ENCODE measurements at regions not wholly inside any gene's neighbourhood (a gene's known extent, or its start where the extent isn't known, plus 50 kb on each side); places are given as distances from the start of the nearest gene placed in this dataset.
"Not testable (repeated sequence)": the region's sequence is repeated elsewhere in the genome, so short reads cannot be mapped to it uniquely, and the experiment has no call there.

- H3K9ac ChIP-seq (ENCODE audit: low read length); POLR2A ChIA-PET; DNase-seq; H2AFZ ChIP-seq (ENCODE audit: insufficient read depth, low read depth, low read length, poor library complexity, severe bottlenecking); H3K4me1 ChIP-seq (ENCODE audit: control insufficient read depth in 2 of 2, insufficient read depth in 2 of 2, low read length in 2 of 2); H3K27ac ChIP-seq (ENCODE audit: low read length in 2 of 2); H3K4me2 ChIP-seq (replicated peaks; ENCODE audit: low read depth, low read length, poor library complexity, severe bottlenecking); H3K9me3 Mint-ChIP-seq (ENCODE audit: insufficient read depth); H3K36me3 ChIP-seq (replicated peaks in 1 of 2; ENCODE audit: control extremely low read depth in 1 of 2, control insufficient read depth in 1 of 2, extremely low read depth in 1 of 2, insufficient read depth in 2 of 2, low read length in 1 of 2); H3K4me1 Mint-ChIP-seq; H3K4me3 Mint-ChIP-seq; H3K79me2 ChIP-seq (ENCODE audit: control insufficient read depth, insufficient read depth, low read length); H3K27me3 ChIP-seq (replicated peaks in 1 of 4; ENCODE audit: control extremely low read depth in 1 of 4, control insufficient read depth in 3 of 4, insufficient read depth in 4 of 4, low read length in 3 of 4); H3K27ac Mint-ChIP-seq; ATAC-seq (ENCODE audit: low read depth); H3K4me3 ChIP-seq (ENCODE audit: control extremely low read depth in 1 of 5, extremely low read depth in 1 of 5, insufficient read depth in 1 of 5, low read depth in 2 of 5, low read length in 4 of 5); H4K20me1 ChIP-seq (ENCODE audit: control insufficient read depth, insufficient read depth, low read length, poor library complexity, severe bottlenecking); H3K9me3 ChIP-seq (ENCODE audit: control extremely low read depth in 1 of 3, control insufficient read depth in 2 of 3, insufficient read depth in 1 of 3, low read length in 2 of 3); H3K27me3 Mint-ChIP-seq; intact Hi-C loops (cut with micrococcal nuclease): not testable (repeated sequence)
- CTCF ChIA-PET: interaction anchor here (0.6 to 2.1 kb wide), 2 partner anchors 332 to 418 kb away, joined by 3 to 16 read pairs; no protein-coding TSS in a partner anchor
- 95% methylated on average over 7 of the region's 7 CpGs for WGBS (ENCODE audit: insufficient coverage)
Measured at GRCh38 chr15:77908752-77909111, 168.8 kb downstream of the TBC1D2B start.

DNA sequence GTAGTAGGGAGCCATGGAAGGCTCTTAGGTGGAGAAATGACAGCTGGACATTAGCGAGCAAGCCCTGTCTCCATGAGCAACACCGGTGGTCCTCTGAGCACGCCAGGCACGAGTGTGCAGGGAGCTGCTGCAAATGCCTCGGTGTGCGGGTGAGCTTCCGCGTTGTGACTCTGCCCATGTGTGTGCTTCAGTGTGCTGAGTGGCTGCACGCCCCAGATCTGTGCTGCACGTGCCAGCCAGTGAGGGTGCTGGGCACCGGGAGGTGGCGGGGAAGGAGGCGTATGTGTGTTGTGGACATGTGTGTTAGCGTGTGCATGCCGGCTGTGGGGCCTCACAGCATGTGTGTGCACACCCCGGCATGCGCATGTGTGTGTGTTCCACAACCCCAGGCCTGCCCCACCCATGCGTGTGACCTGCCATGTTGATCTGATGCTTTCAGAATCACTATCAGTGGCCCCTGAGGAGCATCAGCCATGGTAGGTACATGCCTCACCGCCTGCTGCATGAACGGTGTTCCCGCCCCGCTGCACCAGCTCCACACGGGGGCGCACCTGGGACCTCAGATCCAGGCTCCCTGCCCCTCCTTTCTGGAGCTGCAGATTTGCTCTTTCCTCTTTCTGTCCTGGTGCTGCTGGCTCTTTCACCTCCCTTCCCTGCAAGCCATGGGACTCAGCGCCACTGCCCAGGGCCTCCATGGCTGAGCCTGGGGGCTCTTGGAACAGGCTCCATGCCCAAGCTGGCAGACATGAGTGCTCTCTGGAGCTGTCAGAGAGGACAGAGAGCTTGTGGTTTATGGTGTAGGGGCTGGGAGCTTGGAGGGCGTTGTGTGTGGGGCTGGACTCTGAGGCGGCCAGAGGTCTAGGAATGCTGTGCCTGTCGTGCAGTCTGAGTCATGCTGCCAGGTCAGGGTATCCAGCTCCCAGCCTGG lies 169.4 kb downstream of the TBC1D2B start:
- no peaks in the 10 kb centered on the region for H3K36me3 ChIP-seq (replicated peaks in 1 of 2; ENCODE audit: control extremely low read depth in 1 of 2, control insufficient read depth in 1 of 2, extremely low read depth in 1 of 2, insufficient read depth in 2 of 2, low read length in 1 of 2)
- no peaks in the 10 kb centered on the region for H3K4me1 Mint-ChIP-seq
- ChIA-PET CTCF (no interaction called here), POLR2A (no interaction called here)
- peaks cover 7% of the 10 kb centered on the region for H3K27me3 Mint-ChIP-seq
- no peak overlapping the region for H3K4me2 ChIP-seq (replicated peaks; ENCODE audit: low read depth, low read length, poor library complexity, severe bottlenecking)
- intact Hi-C loops (cut with micrococcal nuclease): no loop called here
- 55% methylated on average over 25 of the region's 28 CpGs for WGBS (ENCODE audit: insufficient coverage)
- H2AFZ ChIP-seq (ENCODE audit: insufficient read depth, low read depth, low read length, poor library complexity, severe bottlenecking): no peak overlapping the region
- no peaks in the 10 kb centered on the region for H4K20me1 ChIP-seq (ENCODE audit: control insufficient read depth, insufficient read depth, low read length, poor library complexity, severe bottlenecking)
- no peak overlapping the region for H3K27ac Mint-ChIP-seq
- H3K9me3 ChIP-seq (ENCODE audit: control extremely low read depth in 1 of 3, control insufficient read depth in 2 of 3, insufficient read depth in 1 of 3, low read length in 2 of 3): no peaks in the 10 kb centered on the region
- H3K9ac ChIP-seq (ENCODE audit: low read length): no peak overlapping the region
- no peaks in the 10 kb centered on the region for H3K4me1 ChIP-seq (ENCODE audit: control insufficient read depth in 2 of 2, insufficient read depth in 2 of 2, low read length in 2 of 2)
- no peaks in the 10 kb centered on the region for H3K27me3 ChIP-seq (replicated peaks in 1 of 4; ENCODE audit: control extremely low read depth in 1 of 4, control insufficient read depth in 3 of 4, insufficient read depth in 4 of 4, low read length in 3 of 4)
- ATAC-seq (ENCODE audit: low read depth) (peak; percentile 24), DNase-seq (peak; percentile 42)
- H3K27ac ChIP-seq (ENCODE audit: low read length in 2 of 2): no peak overlapping the region
- H3K4me3 Mint-ChIP-seq: no peak overlapping the region
- TF ChIP-seq CTCF (IDR thresholded peaks at IDR 0.05): no peak
- no peak for TF ChIP-seq EZH2 (IDR thresholded peaks at IDR 0.05; ENCODE audit: borderline replicate concordance, insufficient read depth, low read depth, low read length, poor library complexity, severe bottlenecking)
- H3K79me2 ChIP-seq (ENCODE audit: control insufficient read depth, insufficient read depth, low read length): no peaks in the 10 kb centered on the region
- H3K9me3 Mint-ChIP-seq (ENCODE audit: insufficient read depth): no peaks in the 10 kb centered on the region
- no peak overlapping the region for H3K4me3 ChIP-seq (ENCODE audit: control extremely low read depth in 1 of 5, extremely low read depth in 1 of 5, insufficient read depth in 1 of 5, low read depth in 2 of 5, low read length in 4 of 5)

DNA sequence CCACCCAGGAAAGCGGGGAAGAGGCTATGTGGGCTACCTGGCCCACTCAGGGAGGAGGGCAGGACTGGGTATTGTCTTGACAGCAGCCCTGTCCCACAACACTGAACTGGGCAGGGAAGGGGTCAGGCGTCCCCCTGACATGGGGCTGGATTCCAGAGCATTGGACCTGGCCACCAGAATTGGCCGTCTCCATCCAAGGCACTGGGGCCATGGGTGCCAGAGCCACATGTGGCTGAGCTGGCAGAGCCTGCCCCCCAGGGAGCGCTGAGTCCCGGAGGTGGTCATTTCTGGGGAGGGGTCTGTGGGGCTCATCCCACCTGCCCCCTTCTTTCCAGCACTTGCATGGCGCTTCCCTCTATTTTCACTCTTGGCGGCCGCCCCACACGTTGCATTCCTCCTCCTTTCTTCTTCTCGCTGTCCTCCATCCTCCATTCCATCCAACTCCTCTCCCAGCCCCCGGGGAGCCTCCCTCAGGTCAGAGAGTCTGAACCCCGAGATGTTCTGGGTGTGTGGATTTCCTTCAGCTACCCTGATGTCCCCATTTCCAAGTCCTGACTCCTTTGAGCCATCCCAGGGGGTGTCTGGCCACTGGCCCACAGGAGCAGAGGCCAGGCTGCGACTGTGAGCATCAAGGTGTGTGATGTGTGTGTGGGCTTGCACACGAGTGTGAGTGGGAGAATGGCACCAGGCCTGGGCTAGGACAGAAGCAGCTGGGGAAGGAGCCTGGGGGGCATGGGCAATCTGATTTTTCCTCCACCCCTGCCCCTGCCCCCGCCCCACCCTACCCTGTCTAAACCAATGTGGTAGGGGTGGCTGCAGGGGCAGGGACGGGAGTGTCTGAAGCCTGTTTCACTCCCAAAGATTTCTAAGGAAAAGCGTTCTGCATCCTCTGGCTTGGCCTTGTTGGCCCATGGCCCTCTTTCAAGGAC lies 171.2 kb downstream of the TBC1D2B start:
- H3K36me3 ChIP-seq (replicated peaks in 1 of 2; ENCODE audit: control extremely low read depth in 1 of 2, control insufficient read depth in 1 of 2, extremely low read depth in 1 of 2, insufficient read depth in 2 of 2, low read length in 1 of 2); H3K27ac Mint-ChIP-seq; H3K4me3 ChIP-seq (ENCODE audit: control extremely low read depth in 1 of 5, extremely low read depth in 1 of 5, insufficient read depth in 1 of 5, low read depth in 2 of 5, low read length in 4 of 5); H3K9ac ChIP-seq (ENCODE audit: low read length); POLR2A ChIA-PET; H3K4me3 Mint-ChIP-seq; H3K4me1 Mint-ChIP-seq; H3K4me2 ChIP-seq (replicated peaks; ENCODE audit: low read depth, low read length, poor library complexity, severe bottlenecking); H3K79me2 ChIP-seq (ENCODE audit: control insufficient read depth, insufficient read depth, low read length); CTCF ChIA-PET; intact Hi-C loops (cut with micrococcal nuclease); DNase-seq; H3K27me3 ChIP-seq (replicated peaks in 1 of 4; ENCODE audit: control extremely low read depth in 1 of 4, control insufficient read depth in 3 of 4, insufficient read depth in 4 of 4, low read length in 3 of 4); H2AFZ ChIP-seq (ENCODE audit: insufficient read depth, low read depth, low read length, poor library complexity, severe bottlenecking); H4K20me1 ChIP-seq (ENCODE audit: control insufficient read depth, insufficient read depth, low read length, poor library complexity, severe bottlenecking); H3K27ac ChIP-seq (ENCODE audit: low read length in 2 of 2); ATAC-seq (ENCODE audit: low read depth); H3K27me3 Mint-ChIP-seq; H3K9me3 ChIP-seq (ENCODE audit: control extremely low read depth in 1 of 3, control insufficient read depth in 2 of 3, insufficient read depth in 1 of 3, low read length in 2 of 3); H3K9me3 Mint-ChIP-seq (ENCODE audit: insufficient read depth); H3K4me1 ChIP-seq (ENCODE audit: control insufficient read depth in 2 of 2, insufficient read depth in 2 of 2, low read length in 2 of 2): not testable (repeated sequence)
- 87% methylated on average over 12 of the region's 17 CpGs for WGBS (ENCODE audit: insufficient coverage)

Data from B cell (primary cell).